Astrocyte of the hippocampus (primary cell): ENCODE measurements at regions not wholly inside any gene's neighbourhood (a gene's known extent, or its start where the extent isn't known, plus 50 kb on each side); places are given as distances from the start of the nearest gene placed in this dataset.
A peak's percentile ranks its signal among the peaks of the same experiment; 100 is the strongest.

Experiments used
- DNase-seq: peaks from one replicate; pipeline ENCODE4 v3.0.0; 2011; ENCODE audit warnings: low read depth, low spot score

DNA sequence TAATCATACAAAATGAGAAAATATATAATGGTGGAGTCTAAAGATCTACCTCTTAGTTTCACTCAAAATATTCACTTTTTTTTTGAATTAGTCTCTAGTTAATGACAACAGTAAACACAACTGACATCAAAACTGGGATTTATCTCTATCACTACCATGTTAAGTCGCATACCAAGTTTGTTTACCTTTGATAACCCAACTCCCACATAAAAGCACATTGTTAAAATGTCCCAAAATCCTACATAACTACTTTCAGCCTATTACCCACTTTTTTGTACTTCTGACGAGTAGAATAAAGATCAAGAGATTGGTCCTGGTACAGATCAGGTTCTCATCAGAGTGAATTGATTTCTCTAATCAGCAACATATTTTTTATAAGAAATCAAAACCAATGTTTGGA is 518.5 kb downstream of the EPHA3 start:
- no peak for DNase-seq

DNA sequence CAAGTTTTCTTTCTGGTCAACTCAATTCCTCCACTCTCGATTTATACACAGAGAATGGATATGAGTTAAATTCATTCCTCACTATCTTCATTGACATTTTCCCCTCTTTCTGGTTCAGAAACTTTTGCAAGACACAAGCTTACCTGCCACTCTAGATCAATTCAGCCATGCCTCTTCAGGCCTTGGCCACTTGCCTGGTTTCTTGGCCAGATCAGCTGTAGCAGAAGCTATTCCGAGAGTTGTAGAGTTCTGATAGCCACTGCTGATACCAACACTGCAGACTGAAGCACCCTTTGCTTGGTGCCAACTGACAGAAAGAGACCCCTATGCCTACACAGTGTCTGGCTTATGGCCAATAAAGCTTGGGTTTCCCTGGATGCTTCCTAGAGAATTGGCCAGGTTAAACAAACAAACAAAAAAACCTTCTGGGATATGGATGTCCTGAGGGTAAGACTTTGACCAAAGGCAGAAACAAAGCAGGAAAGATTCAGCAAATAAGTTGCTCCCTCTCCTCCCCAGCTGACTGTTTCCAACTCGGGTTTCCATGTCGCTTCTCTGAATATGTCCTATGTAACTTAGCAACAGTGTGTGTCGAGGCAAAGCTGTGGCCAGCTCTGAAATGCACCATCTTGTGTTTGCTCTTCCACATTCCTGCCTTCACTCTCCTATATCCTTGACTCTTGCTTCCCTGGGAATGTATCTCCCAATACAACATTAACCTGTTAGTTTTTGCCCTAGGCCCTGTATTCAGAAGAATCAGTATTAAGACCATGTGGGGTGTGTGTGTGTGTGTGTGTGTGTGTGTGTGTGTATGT is 521.6 kb downstream of the EPHA3 start:
- no peak for DNase-seq

DNA sequence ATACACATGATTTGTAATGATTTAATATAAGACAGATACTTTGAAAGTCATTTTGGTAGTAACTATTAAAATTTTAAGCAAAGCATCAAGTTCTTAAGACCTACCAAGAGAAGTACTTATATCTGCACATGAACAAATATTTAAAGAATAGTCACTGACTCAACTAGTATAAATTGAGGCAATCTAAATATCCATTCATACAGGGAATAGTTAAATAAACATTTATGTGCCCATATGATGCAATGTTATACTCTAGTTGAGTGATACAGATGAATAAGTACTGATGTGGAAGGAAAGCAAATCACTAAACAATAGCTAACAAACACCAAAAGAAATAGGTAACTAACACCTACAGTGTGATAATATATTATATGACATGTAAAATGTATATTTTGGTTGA is 527.7 kb downstream of the EPHA3 start:
- DNase-seq, result no peak

DNA sequence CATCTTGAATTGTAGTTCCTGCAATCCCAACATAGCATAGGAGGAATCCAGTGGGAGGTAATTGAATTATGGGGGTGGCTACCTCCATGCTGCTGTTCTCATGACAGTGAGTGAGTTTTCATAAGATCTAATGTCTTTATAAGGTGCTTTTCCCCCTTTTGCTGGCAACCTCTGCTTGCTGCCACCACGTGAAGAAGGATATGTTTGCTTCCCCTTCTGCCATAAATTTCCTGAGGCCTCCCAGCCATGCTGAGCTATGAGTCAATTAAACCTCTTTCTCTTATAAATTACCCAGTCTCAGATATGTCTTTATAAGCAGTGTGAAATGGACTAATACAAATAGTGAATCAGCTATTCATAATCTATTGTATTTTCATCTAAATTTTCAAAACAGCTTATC is 537.3 kb downstream of the EPHA3 start:
- no peak for DNase-seq

DNA sequence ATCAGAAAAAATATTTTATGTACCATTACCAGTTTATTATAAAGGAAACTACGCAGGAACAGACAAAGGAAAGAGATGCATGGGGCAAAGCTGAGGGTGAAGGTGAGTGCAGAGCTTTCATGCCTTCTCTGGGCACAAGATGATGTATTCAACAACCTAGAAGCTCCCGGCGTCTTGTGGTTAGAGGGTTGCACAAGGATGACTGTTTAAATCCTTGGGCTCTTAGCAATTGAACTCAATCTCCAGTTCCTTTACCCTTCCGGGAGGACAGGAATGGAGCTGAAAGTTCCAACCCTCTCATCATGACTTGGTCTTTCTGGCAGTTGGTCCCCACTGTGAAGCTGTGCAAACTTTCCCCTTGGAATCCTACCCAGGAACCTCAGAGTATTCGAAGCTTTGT is 542.0 kb downstream of the EPHA3 start:
- no peak for DNase-seq

DNA sequence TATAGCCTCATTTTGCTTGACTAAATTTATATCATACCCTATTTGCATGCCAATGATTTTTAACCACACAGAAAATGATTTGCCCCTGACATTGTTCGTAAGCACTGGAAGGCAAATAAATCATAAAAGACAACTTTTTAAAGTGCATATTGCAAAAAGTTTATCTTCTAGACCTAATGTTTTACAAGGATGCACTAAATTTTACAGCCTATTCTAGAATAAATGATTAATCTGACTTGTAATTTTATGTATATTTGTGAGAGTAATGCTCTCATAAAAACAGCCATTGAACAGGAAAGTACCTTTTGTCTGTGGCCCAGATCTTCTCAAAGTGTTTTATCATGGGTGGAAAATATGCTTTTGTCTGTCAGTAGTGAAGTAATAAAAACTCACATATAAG is 546.6 kb downstream of the EPHA3 start:
- DNase-seq, result no peak

DNA sequence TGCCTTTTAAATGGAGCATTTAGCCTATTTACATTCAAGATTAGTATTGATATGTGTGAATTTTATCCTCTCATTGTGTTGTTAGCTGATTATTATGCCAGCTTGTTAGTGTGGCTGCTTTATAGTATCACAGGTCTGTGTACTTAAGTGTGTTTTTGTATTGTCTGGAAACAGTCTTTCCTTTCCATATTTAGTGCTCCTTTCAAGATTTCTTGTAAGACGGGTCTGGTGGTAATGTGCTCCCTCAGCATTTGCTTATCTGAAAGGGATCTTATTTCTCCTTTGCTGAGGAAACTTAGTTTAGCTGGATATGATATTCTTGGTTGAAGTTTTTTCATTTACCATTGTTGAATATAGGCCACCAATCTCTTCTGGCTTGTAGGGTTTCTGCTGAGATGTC is 549.0 kb downstream of the EPHA3 start:
- no peak for DNase-seq

DNA sequence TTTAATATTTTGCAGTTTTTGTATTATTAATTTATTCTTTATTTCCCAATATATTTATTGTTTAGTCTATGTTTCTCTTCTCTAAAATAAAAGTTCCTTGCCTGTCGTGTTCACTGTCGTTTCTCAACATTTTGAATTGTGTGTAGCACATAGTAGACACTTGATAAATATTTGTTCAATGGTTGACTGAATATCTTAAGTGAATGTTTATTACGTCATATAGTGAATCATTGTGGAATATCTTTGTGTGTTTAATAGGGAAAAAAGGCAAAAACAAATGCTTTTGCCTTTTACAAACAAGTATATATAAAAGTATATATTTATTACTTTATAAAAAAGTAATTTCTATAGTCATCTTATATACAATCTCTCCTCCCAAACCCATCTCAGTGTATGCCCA is 572.3 kb downstream of the EPHA3 start:
- DNase-seq, result no peak

DNA sequence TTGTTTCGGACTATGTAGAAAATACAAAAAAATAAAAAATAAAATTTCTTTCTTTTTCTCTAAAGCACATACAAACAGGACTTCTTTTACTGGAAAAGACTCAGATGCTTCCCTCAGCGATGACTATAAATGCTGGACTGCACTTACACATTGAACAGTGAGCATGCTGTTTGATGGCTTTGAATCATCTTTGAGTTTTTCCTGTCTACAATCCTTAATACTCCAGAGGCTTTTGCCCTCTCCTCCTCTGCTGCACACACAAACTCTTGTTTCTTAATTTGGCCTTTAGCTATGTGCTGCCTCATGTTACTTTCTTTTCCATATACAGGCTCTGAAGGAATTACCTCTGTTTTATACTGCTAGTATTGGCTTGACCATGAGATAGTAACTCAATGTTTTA is 575.1 kb downstream of the EPHA3 start:
- no peak for DNase-seq

DNA sequence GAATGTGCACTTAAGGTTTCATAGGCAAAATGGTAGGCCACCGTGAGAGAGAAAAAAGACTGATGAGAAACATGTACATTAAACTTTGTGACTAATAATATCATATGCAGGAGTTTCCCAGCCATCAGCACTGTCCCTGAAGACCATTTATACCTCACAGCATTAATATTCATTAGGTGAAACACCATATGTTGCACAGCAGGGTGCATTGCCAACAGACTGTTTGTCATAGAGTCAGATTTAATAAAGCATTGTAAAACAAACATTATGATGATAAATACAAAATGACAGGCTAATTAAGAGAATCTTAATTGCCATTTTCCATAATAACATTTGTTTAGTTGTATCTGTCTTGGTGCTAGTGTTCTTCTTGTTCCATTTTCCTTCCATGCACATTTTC is 578.3 kb downstream of the EPHA3 start:
- DNase-seq, result no peak

DNA sequence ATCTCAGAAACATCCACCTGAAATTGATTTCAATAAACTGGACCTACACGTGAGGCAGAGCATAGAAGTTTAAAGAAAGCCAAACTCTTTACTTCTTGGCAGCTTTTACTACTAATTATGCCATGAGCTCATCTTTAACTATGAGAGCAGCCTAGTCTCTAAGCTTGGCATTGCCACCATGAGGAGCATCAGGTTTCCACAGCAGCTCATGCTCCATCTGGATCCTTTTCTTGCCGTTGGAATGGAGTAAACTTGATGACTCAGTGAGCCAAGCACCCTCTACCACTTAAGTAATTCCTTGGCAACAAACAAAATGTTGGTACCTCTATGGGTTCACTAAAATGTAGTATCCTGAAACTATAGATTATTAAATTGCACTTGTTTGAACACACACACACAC is 583.2 kb downstream of the EPHA3 start:
- peak; percentile 4 for DNase-seq

DNA sequence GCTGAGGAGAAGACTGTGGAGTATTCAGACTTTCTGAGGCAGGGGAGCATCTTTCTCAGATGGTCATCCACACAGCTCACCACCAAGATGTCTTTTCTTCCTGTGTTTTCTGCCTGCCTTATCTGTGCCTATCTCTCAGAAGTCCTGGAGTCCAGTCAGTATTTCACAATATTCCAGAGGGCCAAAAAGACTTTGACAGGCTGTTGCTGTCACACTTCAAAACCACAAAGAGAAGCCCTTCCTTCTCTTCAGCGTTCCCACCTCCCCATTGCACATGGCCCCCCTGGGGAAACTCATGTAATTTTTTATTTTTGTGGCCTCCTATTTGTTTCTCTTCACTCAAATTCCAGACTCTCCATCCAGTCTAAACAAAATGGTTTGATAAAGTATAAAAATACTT is 585.2 kb downstream of the EPHA3 start:
- DNase-seq, result no peak

DNA sequence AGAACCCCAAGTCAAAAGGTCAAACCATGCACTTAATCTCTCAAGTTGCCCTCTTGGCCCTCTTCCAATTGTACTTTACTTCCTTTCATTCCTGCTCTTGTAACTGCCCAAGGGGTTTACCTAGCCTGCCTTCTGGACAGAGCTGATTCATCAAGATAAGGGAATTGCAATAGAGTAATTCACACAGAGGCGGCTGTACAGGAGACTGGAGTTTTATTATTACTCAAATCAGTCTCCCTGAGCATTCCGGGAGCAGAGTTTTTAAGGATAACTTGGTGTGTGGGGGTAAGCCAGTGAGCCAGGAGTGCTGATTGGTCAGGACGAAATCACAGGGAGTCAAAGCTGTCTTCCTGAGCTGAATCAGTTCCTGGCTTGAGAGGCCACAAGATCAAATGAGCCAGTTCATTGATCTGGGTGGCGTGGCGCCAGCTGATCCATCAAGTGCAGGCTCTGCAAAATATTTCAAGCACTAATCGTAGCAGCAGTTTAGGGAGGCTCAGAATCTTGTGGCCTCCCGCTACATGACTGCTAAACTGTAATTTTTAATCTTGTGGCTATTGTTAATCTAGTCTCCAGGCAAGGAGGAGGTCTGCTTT is 590.0 kb downstream of the EPHA3 start:
- no peak for DNase-seq

DNA sequence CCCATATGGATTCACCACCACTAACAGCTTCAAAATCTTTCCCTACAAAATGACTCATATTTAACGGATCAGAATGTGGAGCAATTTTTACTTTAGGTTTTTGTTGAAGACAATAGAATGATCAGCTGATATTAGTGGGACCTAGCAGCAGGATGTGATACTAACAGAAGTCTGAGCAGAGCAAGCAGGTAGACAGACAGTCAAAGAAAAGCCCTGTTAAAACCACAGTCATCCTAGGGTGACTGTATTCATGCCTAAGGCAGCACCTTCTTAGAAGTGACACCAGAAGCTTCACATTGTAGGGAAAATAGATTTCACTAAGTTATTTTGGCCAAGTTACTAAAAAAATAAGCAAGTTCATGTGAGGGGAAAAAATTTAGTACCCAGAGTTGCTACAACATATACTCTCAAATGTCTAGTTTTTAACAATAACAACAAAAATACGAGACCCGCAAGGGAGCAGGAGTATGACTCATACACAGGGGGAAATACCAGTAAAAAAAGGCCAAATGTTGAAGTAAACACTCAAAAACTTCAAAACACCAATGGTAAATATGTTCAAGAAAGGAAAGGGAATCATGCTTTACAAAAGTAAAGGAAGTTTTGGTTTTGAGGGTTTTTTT is 590.9 kb downstream of the EPHA3 start:
- DNase-seq, result no peak

DNA sequence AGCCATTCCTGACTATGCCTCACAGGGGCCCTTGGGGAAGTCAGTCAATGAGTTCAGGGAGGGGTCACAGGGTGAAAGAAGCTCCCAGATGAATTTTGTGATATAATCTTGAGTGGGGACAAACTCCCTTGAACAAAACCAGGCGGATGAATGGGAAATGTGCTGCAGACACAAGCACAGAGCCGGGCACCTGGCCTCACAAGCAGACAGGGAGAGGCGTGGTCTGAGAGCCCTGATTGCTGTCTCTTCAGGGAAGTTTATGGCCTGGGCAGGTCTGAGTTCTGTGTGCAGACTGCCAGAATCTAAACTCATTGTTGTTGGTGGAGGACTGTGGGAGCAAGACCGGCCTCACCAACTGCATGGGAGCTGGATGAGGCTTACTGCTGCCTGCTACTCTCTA is 591.8 kb downstream of the EPHA3 start:
- DNase-seq, result no peak

DNA sequence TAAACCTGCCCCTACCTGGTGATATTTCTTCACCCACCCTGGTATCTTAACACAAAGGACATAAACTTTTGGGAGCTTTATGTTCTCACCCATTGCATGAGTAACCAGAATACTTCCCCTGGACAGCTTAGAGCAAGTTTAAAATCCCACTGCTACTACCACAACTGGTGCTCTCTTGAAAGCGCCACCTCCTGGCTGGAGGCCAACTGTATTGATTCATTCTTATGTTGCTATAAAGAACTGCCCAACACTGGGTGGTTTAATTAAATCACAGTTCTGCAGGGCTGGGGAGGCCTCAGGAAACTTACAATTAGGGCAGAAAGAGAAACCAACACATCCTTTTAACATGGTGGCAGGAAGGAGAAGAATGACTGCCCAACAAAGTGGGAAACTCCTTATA is 592.4 kb downstream of the EPHA3 start:
- DNase-seq, result no peak

DNA sequence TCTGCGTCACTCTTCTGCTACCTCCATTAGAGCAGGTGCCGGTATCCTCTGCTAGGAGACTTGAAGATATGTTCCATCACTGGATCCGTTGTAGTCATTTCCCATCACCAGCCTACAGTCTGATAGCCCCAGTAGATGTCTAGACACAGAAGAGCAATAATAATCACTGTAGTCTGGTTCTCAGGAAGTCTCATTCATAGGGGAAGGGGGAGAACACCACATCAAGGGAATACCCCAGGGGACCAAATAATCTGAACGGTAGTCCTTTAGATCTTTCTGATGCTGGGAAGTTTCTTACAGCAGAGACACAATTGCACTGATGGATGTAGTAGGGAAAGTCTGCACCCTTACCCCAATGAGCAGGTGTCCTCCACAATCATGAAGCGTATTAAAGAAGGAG is 595.0 kb downstream of the EPHA3 start:
- DNase-seq, result no peak

DNA sequence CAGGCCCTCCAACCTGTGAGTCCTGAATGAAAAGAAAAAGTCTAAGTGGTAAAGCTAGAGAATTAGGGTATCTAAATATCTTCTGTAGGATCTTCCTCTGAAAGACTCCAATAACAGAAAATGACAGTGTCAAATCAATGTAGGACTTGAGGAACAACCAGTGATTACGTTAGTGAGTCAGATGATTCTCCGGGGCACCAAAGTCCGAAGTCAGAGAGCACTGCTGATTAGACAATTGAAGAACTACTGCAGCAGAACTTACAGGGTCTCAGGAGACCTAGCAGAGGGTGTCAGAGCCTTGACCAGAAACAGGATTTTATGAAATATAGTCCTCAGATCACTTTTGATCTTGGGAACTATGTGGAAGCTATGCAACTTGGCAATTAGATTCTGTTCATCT is 605.8 kb downstream of the EPHA3 start:
- no peak for DNase-seq

DNA sequence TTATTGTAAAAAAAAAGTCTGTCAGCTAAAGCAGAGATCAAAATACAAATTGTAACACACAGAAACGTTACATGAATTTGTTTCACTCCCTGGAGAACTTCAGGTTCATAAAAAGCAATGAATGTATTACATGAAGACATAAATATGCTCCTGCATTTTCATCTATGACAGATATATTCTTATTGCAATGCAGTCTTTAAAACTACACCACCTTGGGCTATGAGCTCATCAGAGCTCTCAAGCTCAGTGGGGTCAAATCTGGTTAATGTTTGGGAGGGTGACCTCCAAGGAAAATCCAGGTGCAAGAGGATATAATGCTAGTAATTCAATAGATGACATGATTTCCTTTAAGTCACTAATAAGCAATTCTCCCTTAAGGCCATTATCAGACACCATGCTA is 606.8 kb downstream of the EPHA3 start:
- no peak for DNase-seq

DNA sequence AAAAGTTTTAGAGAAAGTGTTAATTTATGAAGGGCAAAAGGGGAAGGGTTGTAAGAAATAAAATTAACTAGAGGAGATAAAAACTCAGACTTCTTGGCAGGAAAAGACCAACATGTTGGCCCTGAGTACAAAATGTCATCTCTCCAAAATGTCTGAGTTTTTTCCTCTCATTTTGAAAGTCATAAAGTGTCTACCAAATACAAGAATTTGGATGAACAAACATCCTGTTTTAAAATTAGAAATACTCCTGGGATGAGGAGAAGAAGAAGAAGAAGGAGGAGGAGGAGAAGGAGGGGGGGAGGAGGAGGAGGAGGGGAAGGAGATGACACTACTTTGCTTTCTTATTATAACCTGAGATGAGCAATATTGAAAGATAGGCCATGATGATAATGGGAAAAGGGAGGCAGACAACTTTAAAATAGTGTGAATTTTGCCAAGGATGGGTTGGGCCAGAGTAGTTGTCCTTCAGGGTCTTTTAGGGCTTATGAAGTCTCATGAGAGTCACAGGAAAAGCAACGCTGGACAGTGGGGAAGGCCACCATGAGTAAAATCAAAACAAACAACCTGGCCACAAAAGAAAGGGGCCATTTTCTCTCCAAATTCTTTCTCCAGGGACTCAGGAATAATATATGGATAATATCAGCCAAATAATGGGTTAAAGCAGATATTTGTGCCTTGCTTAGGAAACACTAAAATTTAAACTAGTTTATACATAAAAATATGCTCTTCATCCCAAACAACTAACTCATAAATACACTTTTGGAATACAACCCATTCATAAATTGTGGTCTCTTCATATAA is 632.9 kb downstream of the EPHA3 start:
- no peak for DNase-seq

DNA sequence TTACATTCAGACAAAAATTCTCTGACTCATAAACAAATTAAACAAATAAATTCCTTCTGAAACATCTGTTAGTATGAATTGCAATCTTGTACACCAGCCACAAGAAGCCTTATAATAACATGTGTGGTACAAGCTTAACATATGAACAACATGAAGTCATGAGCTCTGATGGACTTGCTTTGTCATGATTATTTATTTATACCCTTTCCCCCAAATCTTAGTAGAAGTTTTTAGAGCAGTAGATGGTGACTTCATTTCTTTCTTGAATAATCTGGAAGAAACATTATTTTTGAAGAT is 633.4 kb downstream of the EPHA3 start:
- DNase-seq, result no peak

DNA sequence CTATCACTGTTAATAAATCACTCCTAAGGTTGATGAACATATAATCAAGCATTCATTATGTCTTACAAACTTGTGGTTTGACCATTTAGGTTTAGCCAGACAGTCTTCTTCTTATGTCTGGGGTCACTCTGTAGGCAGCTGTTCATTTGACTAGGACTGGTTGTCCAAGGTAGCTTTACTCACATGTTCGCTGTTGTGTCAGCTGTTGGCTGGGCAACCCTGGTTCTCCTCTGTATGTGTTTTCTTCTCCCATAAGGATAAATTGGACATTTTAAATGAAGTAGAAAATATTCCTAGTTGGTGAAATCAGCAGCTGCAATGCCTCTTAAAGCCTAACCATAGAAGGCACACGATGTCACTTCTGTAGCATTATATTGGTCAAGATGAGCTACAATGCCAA is 635.1 kb downstream of the EPHA3 start:
- no peak for DNase-seq
